ENCODE measurements at regions not wholly inside any gene's neighbourhood (a gene's known extent, or its start where the extent isn't known, plus 50 kb on each side); places are given as distances from the start of the nearest gene placed in this dataset.

DNA sequence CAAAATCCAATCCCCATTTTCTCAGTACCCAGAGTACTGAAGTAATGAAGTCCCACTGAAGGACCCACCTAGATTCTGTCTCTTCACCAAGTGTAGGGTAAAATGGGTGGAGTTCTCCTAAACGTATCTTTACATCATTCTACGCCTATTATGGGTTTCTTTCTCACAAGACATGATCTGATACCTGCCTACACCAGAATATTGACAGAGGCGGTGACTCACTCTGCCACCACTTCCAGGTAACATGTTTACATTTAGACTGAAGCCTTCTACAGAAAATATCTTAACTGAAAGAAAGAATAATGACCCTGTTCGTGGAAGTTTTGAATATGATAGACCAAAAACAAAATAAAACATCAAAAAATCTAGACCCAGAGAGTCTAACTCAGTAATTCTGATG, 89.8 kb downstream of the BTG1 start:
- TF ChIP-seq, protein P1, sequence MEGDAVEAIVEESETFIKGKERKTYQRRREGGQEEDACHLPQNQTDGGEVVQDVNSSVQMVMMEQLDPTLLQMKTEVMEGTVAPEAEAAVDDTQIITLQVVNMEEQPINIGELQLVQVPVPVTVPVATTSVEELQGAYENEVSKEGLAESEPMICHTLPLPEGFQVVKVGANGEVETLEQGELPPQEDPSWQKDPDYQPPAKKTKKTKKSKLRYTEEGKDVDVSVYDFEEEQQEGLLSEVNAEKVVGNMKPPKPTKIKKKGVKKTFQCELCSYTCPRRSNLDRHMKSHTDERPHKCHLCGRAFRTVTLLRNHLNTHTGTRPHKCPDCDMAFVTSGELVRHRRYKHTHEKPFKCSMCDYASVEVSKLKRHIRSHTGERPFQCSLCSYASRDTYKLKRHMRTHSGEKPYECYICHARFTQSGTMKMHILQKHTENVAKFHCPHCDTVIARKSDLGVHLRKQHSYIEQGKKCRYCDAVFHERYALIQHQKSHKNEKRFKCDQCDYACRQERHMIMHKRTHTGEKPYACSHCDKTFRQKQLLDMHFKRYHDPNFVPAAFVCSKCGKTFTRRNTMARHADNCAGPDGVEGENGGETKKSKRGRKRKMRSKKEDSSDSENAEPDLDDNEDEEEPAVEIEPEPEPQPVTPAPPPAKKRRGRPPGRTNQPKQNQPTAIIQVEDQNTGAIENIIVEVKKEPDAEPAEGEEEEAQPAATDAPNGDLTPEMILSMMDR (IDR thresholded peaks at IDR 0.05; ENCODE audit: low read depth, low read length) = no peak
- TF ChIP-seq EZH2phosphoT487 (IDR thresholded peaks at IDR 0.05; ENCODE audit: low read depth) = no peak

Data from OCI-LY3 (cell line).